HG03108 (cell line): ENCODE measurements at regions not wholly inside any gene's neighbourhood (a gene's known extent, or its start where the extent isn't known, plus 50 kb on each side); places are given as distances from the start of the nearest gene placed in this dataset.

Experiments
- ATAC-seq: cut with Tn5 transposase; IDR thresholded peaks from one replicate; pipeline ENCODE4 v1.9.1; 2021; ENCODE audit warnings: moderate library complexity; ENCODE audit not compliant: unreplicated experiment

GRCh38 chr9:14967450-14968321 is 57.5 kb upstream of the FREM1 start:
- no peak for ATAC-seq

GRCh38 chr9:14962193-14962882 is 52.1 kb upstream of the FREM1 start:
- ATAC-seq: no peak

GRCh38 chr9:14961372-14962068 is 51.3 kb upstream of the FREM1 start:
- ATAC-seq: no peak

GRCh38 chr9:14960881-14961280 is 50.7 kb upstream of the FREM1 start:
- ATAC-seq: no peak
